GM23338 (cell line): ENCODE measurements at regions not wholly inside any gene's neighbourhood (a gene's known extent, or its start where the extent isn't known, plus 50 kb on each side); places are given as distances from the start of the nearest gene placed in this dataset.

ENCODE experiments used
- ATAC-seq: fragments of 200-7000 bp; cut with Tn5 transposase; 3 replicates; pipeline ENCODE4 v1.9.1; 2020
- DNase-seq: peaks from one replicate; pipeline ENCODE4 v3.0.0-alpha.2; 2015; ENCODE audit warnings: low spot score
- H2AFZ ChIP-seq: fragments of 200-600 bp; sonication (generic); 2 replicates; pipeline ENCODE4 v1.8.0; 2016; ENCODE audit warnings: antibody characterized with exemption, mild to moderate bottlenecking, moderate library complexity
- H3F3A ChIP-seq: fragments of 200-600 bp; sonication (generic); replicated peaks from 2 replicates; pipeline ENCODE4 v1.8.0; 2017; ENCODE audit warnings: antibody characterized with exemption, mixed run types, low read depth
- H3K27ac ChIP-seq: fragments of 200-600 bp; sonication (generic); 2 replicates; pipeline ENCODE4 v1.6.1; 2016; ENCODE audit warnings: low read depth
- H3K27me3 ChIP-seq: fragments of 200-600 bp; sonication (generic); 2 replicates; pipeline ENCODE4 v1.8.0; 2016; ENCODE audit warnings: mild to moderate bottlenecking, mixed run types, moderate library complexity; ENCODE audit not compliant: insufficient read depth
- H3K36me3 ChIP-seq: fragments of 200-600 bp; sonication (generic); 2 replicates; pipeline ENCODE4 v1.8.0; 2016; ENCODE audit warnings: mild to moderate bottlenecking; ENCODE audit not compliant: insufficient read depth
- H3K4me1 ChIP-seq: fragments of 200-600 bp; sonication (generic); 2 replicates; pipeline ENCODE4 v1.8.0; 2016; ENCODE audit warnings: mild to moderate bottlenecking, moderate library complexity; ENCODE audit not compliant: insufficient read depth
- H3K4me2 ChIP-seq: fragments of 200-600 bp; sonication (generic); 2 replicates; pipeline ENCODE4 v1.7.1; 2017; ENCODE audit warnings: mixed run types
- H3K4me3 ChIP-seq: fragments of 200-600 bp; sonication (generic); 2 replicates; pipeline ENCODE4 v1.6.1; 2016; ENCODE audit warnings: mixed run types
- H3K79me2 ChIP-seq: fragments of 200-600 bp; sonication (generic); replicated peaks from 2 replicates; pipeline ENCODE4 v1.8.0; 2017; ENCODE audit warnings: mild to moderate bottlenecking; ENCODE audit not compliant: insufficient read depth
- H3K9me2 ChIP-seq: fragments of 200-600 bp; sonication (generic); 2 replicates; pipeline ENCODE4 v1.8.0; 2017; ENCODE audit not compliant: insufficient read depth
- H4K20me1 ChIP-seq: fragments of 200-600 bp; sonication (generic); replicated peaks from 2 replicates; pipeline ENCODE4 v1.8.0; 2017; ENCODE audit warnings: mild to moderate bottlenecking; ENCODE audit not compliant: insufficient read depth
- H3K27ac Mint-ChIP-seq: 2 replicates; pipeline ENCODE4 v1.8.0; 2020; ENCODE audit warnings: inconsistent platforms, mild to moderate bottlenecking, moderate library complexity, mixed read lengths
- H3K27me3 Mint-ChIP-seq: 3 replicates; pipeline ENCODE4 v1.8.0; 2022; ENCODE audit warnings: low read depth, mild to moderate bottlenecking, moderate library complexity, mixed read lengths, inconsistent platforms; ENCODE audit not compliant: insufficient read depth, poor library complexity
- H3K36me3 Mint-ChIP-seq: 3 replicates; pipeline ENCODE4 v1.8.0; 2021; ENCODE audit warnings: low read depth, mild to moderate bottlenecking, inconsistent platforms, moderate library complexity, mixed read lengths
- H3K4me1 Mint-ChIP-seq: 3 replicates; pipeline ENCODE4 v1.8.0; 2020; ENCODE audit warnings: mild to moderate bottlenecking, inconsistent platforms, mixed read lengths
- H3K4me3 Mint-ChIP-seq: 3 replicates; pipeline ENCODE4 v1.8.0; 2021; ENCODE audit warnings: moderate library complexity, mild to moderate bottlenecking, inconsistent platforms, mixed read lengths
- H3K9me3 Mint-ChIP-seq: 3 replicates; pipeline ENCODE4 v1.8.0; 2020; ENCODE audit warnings: moderate library complexity, mild to moderate bottlenecking, inconsistent platforms, mixed read lengths
- CREB1 ChIP-seq: fragments of 250-450 bp; sonication (Bioruptor Pico); IDR thresholded peaks from 2 replicates; pipeline ENCODE4 v1.5.0; 2020; ENCODE audit warnings: low read depth, mild to moderate bottlenecking, moderate library complexity
- CTCF ChIP-seq, 2 experiments: fragments of 200-600 bp in 1 of 2; sonication (generic) in 1 of 2; conservative IDR thresholded peaks; 2 replicates each; pipeline versions ENCODE4 v1.5.1 to v1.6.1; 2016 to 2017; ENCODE audit warnings: antibody characterized with exemption in 2 of 2, low read depth in 2 of 2, mild to moderate bottlenecking in 2 of 2, moderate library complexity in 1 of 2
- ETS1 ChIP-seq: IDR thresholded peaks from 2 replicates; pipeline ENCODE4 v1.6.1; 2016; ENCODE audit warnings: antibody characterized with exemption
- EZH2 ChIP-seq: fragments of 200-600 bp; sonication (generic); IDR thresholded peaks from one replicate; pipeline ENCODE4 v1.8.0; 2017; ENCODE audit warnings: antibody characterized with exemption, mild to moderate bottlenecking, low read depth; ENCODE audit not compliant: unreplicated experiment
- EZH2phosphoT487 ChIP-seq: fragments of 200-600 bp; sonication (generic); IDR thresholded peaks from one replicate; pipeline ENCODE4 v1.8.1; 2018; ENCODE audit warnings: antibody characterized with exemption; ENCODE audit not compliant: unreplicated experiment
- JUNB ChIP-seq: IDR thresholded peaks from one replicate; pipeline ENCODE4 v1.6.1; 2016; ENCODE audit warnings: antibody characterized with exemption; ENCODE audit not compliant: unreplicated experiment
- NANOG ChIP-seq: IDR thresholded peaks from 2 replicates; pipeline ENCODE4 v1.6.1; 2016; ENCODE audit warnings: antibody characterized with exemption, borderline replicate concordance
- POLR2AphosphoS5 ChIP-seq: IDR thresholded peaks from 2 replicates; pipeline ENCODE4 v1.6.1; 2016; ENCODE audit warnings: antibody characterized with exemption, low read depth
- REST ChIP-seq: IDR thresholded peaks from one replicate; pipeline ENCODE4 v1.6.1; 2018; ENCODE audit warnings: antibody characterized with exemption; ENCODE audit not compliant: unreplicated experiment
- STAT1 ChIP-seq: IDR thresholded peaks from one replicate; pipeline ENCODE4 v1.6.1; 2016; ENCODE audit warnings: antibody characterized with exemption; ENCODE audit not compliant: unreplicated experiment
- ZNF114 ChIP-seq: fragments of 250-450 bp; sonication (Bioruptor Pico); IDR thresholded peaks from 2 replicates; pipeline ENCODE4 v1.5.0; 2020; ENCODE audit warnings: mild to moderate bottlenecking, moderate library complexity
- ZNF331 ChIP-seq: fragments of 250-450 bp; sonication (Bioruptor Pico); IDR thresholded peaks from 2 replicates; pipeline ENCODE4 v1.5.0; 2020; ENCODE audit warnings: low read depth, mild to moderate bottlenecking, moderate library complexity
- ZNF462 ChIP-seq: fragments of 250-450 bp; sonication (Bioruptor Pico); IDR thresholded peaks from 2 replicates; pipeline ENCODE4 v1.5.0; 2020; ENCODE audit warnings: mild to moderate bottlenecking, moderate library complexity

- no peak overlapping the region for H3K4me2 ChIP-seq
- ATAC-seq = no peak
- no peak for DNase-seq
- 0 out of 2 replicates have a peak, but pooled peaks cover 3% of the 10 kb centered on the region for H3K4me1 ChIP-seq
- no peak overlapping the region for H3K4me3 ChIP-seq
- Mint-ChIP-seq H3K9me3 (no peaks in the 10 kb centered on the region), H3K27ac (no peak overlapping the region), H3K4me3 (no peak overlapping the region), H3K36me3 (no peaks in the 10 kb centered on the region), H3K4me1 (peaks cover 5% of the 10 kb centered on the region), H3K27me3 (peaks cover 2% of the 10 kb centered on the region)
- no peaks in the 10 kb centered on the region for H3K9me2 ChIP-seq
- TF ChIP-seq POLR2AphosphoS5 = no peak
- no peak for TF ChIP-seq STAT1
- no peak for TF ChIP-seq EZH2phosphoT487
- no peak for TF ChIP-seq REST
- no peak for TF ChIP-seq EZH2
- TF ChIP-seq ZNF462 = no peak
- no peak for TF ChIP-seq ZNF114 (CRISPR knock-in tag)
- no peak for TF ChIP-seq CREB1 (CRISPR knock-in tag)
- TF ChIP-seq CTCF (conservative IDR thresholded peaks at IDR 0.05; ENCODE audit: low read depth in 2 of 2) = no peak
- TF ChIP-seq ETS1 = no peak
- TF ChIP-seq NANOG = no peak
- TF ChIP-seq JUNB = no peak
- TF ChIP-seq ZNF331 (CRISPR knock-in tag) = no peak
- no peak overlapping the region for H2AFZ ChIP-seq
- H3K36me3 ChIP-seq = no peaks in the 10 kb centered on the region
- H3K27me3 ChIP-seq = no peaks in the 10 kb centered on the region
- no peak overlapping the region for H3K27ac ChIP-seq
- no peaks in the 10 kb centered on the region for H4K20me1 ChIP-seq
- no peaks in the 10 kb centered on the region for H3K79me2 ChIP-seq
- no peaks in the 10 kb centered on the region for H3F3A ChIP-seq
Measured at GRCh38 chr3:107973961-107974360, 116.9 kb downstream of the CD47 start.
